OCI-LY3 (cell line): ENCODE measurements at regions not wholly inside any gene's neighbourhood (a gene's known extent, or its start where the extent isn't known, plus 50 kb on each side); places are given as distances from the start of the nearest gene placed in this dataset.

Experiments
- EZH2phosphoT487 ChIP-seq: fragments of 200-600 bp; shearing (Covaris generic); IDR thresholded peaks from 2 replicates; pipeline ENCODE4 v1.6.1; 2018; ENCODE audit warnings: antibody characterized with exemption, mixed run types, low read depth
- TF ChIP-seq, protein P1 (sequence below): fragments of 200-600, 300-600 bp; sonication (generic); IDR thresholded peaks from 2 replicates; pipeline ENCODE4 v1.5.1; 2014; ENCODE audit warnings: antibody characterized with exemption, low read length, low read depth

GRCh38 chr3:26962492-26963360, 340.2 kb downstream of the LRRC3B start:
- TF ChIP-seq, protein P1, sequence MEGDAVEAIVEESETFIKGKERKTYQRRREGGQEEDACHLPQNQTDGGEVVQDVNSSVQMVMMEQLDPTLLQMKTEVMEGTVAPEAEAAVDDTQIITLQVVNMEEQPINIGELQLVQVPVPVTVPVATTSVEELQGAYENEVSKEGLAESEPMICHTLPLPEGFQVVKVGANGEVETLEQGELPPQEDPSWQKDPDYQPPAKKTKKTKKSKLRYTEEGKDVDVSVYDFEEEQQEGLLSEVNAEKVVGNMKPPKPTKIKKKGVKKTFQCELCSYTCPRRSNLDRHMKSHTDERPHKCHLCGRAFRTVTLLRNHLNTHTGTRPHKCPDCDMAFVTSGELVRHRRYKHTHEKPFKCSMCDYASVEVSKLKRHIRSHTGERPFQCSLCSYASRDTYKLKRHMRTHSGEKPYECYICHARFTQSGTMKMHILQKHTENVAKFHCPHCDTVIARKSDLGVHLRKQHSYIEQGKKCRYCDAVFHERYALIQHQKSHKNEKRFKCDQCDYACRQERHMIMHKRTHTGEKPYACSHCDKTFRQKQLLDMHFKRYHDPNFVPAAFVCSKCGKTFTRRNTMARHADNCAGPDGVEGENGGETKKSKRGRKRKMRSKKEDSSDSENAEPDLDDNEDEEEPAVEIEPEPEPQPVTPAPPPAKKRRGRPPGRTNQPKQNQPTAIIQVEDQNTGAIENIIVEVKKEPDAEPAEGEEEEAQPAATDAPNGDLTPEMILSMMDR: no peak
- no peak for TF ChIP-seq EZH2phosphoT487
